HPDE6-E6E7 (cell line): ENCODE measurements at regions not wholly inside any gene's neighbourhood (a gene's known extent, or its start where the extent isn't known, plus 50 kb on each side); places are given as distances from the start of the nearest gene placed in this dataset.

Experiments used
- DNase-seq: peaks from one replicate; pipeline ENCODE4 v3.0.0; 2011; ENCODE audit warnings: missing footprints; ENCODE audit errors: extremely low spot score

DNA sequence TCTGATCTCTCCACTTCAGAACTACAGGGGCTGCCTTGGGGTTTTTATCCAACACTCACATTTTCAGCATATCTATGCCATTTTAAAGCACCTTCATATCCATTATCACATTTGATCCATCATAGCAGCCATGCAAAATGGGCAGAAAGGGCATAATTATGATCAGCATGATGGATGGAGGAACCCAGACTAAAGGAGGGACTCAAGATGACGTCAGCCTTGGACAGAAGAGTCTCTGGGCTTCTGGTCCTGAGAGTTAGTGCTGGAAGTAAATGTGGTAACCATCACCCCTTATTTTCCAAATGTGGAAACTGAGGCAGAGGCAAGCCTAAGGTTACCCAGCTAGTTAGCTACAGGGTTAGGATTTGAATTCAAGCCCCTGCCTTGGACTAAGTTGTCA is 273.1 kb downstream of the DRD1 start:
- no peak for DNase-seq

- no peak for DNase-seq
Observed at GRCh38 chr5:175168882-175169507, 275.0 kb downstream of the DRD1 start.

- DNase-seq: no peak
Observed at GRCh38 chr5:175166026-175166425, 278.0 kb downstream of the DRD1 start.

DNA sequence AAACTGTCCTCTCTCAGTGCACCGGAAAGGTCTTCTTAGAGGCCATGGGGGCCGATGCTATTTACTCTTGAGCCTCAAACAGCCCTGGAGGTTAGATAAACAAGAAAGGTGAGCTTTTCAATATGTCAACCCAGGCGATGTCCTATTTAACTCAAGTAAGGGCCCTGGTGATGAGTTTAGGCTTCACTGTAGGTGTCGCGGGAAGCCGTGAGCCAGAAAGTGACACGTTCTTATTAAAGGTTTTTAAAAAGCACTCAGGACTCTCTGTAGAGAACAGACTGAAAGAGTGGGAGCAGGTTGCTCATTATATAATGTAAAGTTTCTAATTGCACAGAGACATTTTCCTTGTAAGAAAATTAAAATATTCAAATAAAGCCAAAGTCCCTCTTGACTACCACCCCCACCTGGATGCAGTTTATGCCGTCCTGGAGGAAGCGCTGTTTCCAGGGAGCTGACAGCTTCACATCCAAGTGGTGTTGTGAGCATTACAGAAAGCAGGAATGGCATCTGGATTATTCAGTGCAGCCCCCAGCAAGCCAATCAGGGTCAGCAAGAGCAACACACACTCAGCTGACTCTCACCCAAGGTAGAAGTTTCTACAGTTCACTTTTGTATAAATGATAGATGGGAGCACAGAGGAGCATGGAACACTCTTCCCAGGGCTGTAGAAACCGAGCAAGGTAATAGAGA is 280.3 kb downstream of the DRD1 start:
- DNase-seq: no peak

DNA sequence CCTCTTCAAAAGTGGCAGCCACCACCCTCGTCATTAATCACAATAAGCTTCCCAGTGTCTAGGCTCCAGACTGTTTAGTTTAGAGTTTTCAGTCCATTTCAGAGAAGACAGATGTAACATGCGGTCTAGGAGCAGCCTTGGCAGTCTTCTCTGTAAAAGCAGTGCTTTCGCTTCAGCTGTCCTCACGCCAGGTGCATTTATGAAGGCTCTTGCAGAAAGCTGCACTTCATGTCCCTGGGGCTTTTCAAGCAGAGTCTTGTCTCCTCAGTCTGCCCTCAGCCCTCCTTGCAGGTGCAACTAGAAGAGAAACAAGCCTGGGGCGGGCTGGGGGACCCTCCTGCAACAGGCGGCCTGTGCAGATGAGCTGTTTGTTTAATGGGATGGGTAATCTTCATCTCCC is 281.9 kb downstream of the DRD1 start:
- DNase-seq: no peak

DNA sequence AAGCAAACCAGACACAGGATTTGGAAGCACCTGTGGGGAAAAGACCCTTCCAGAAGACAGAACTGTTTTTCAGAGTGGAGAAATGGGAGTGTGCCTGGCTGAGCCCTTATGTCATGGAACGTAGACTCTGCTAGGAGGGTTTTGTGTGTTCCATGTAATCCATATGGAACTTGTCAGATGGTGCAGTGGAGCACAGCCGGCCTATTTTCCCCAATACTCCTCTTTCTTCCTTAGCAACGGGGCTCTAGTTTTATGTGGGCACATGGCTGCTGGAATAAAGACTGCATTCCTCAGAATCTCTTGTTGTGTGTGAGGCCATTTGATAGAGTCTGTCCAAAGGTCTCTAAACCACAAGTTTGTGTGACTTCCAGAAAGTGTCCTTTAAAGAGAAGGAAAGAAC is 284.0 kb downstream of the DRD1 start:
- no peak for DNase-seq

- DNase-seq: no peak
Observed at GRCh38 chr5:175148636-175149172, 295.3 kb downstream of the DRD1 start.

DNA sequence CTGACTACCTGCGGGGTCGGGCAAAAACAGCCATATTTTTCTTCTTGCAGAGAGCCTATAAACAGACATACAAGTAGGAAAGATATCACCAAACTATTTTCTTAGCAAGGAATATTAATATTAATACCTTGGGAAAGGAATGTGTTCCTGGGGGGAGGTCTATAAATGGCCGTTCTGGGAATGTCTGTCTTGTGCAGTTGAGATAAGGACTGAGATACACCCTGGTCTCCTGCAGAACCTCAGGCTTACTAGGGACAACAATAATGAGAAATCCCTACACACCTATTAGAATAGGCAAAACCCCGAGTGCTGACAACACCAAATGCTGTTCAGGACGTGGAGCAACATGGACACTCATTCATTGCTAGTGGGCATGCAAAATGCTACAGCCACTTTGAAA is 297.2 kb downstream of the DRD1 start:
- DNase-seq: no peak

GRCh38 chr5:175141421-175141820 is 302.6 kb downstream of the DRD1 start:
- DNase-seq: no peak

DNA sequence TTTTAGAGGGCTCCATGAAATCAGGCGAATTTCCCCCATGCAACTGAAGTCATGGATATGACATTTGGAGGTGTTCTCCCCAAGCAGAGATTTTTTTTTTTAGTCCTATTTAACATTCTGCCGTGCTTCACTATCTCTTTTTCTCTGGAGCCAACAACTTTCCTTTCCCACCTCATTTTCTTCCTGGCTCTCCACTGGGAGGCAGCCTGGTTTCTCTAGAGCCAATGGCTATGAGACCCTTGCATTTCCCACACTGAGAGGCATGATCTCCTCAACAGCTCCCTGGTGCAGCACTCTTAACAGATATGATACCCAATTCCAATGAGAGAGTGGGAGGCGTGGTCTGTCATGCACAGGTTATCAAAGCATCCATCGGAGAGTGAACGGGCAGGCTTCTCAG is 310.8 kb downstream of the DRD1 start:
- no peak for DNase-seq

GRCh38 chr5:175131432-175131831 is 312.6 kb downstream of the DRD1 start:
- no peak for DNase-seq

GRCh38 chr5:175129619-175130018 is 314.4 kb downstream of the DRD1 start:
- no peak for DNase-seq

GRCh38 chr5:175129121-175129520 is 314.9 kb downstream of the DRD1 start:
- DNase-seq: no peak

DNA sequence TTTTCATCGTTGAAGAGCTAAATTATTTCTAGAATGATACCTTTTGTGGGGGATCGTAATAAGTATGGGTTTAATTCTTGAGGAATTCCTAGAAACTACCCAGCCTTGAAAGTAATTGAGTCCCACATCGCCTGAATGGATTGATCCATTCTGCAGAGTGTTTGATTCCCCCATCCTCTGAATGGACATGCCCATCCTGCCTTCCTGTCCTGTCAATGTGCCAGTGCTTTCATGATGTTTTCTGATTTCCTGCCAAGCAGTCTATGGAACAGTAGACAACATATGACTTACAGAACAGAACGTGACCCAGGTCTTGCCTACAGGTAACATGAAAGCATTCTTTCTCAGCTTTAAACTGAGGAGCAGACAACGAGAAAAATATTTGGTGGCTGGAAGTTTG is 319.2 kb downstream of the DRD1 start:
- DNase-seq: no peak

- DNase-seq: no peak
Observed at GRCh38 chr5:175124251-175124813, 319.6 kb downstream of the DRD1 start.

GRCh38 chr5:175123542-175123941 is 320.4 kb downstream of the DRD1 start:
- no peak for DNase-seq

DNA sequence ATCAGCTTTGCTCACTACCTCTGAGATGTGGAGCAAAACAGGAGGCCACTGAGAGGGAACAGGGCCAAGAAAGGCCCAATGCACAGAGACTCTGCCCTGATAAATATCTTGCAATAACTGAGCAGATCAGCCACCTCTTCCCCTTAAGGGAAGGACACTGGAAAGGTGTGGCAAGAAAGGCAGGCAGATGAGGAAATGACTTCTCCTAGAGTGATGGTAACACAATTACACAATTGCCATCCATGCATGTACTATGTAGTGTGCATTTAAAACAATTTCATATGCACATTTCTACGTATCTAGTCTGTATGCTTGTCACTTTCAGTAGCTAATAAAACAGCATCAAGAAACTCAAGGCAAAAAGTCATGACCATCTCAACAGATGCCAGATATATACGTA is 322.5 kb downstream of the DRD1 start:
- DNase-seq: no peak

DNA sequence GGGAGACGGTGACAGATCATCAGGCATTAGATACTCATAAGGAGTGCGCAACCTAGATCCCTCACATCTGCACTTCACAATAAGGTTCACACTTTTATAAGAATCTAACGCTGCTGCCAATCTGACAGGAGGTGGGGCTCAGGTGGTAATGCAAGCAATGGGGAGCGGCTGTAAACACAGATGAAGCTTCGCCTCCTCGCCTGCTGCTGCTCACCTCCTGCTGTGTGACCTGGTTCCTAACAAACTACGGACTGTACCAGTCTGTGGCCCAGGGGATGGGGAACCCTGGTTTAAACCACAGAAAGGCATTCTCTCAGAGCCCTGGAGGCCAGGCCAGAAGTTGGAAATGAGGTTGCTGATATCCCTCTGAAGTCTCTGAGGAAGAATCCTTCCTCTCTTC is 323.6 kb downstream of the DRD1 start:
- no peak for DNase-seq

DNA sequence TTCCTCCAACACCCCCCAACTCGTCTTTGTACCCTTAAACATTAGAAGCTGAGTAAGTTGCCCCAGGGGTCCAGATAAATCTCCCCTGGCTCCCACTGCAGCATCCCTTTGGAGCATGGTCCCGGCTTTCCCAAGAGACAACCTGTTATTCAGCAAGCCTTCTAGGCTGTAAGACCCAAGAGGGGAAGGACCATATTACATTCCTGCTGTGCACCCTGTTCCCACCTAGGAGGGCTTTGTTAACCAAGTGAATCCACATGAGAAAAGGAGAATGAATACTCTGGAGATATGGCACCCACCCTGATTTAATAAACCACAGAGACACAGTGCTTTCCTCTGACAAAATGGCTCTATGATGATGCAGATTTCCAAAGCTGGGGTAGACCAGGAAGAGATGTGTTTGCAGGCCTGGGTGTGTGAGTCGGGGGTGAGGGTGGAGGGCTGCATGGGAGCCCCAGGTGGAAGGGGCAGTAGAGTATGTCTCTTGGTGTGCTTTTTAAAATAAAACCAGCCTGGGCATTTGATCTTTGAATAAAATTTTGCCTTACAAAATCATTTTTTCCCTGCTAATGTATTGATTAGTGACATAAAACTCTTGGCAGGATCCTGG is 325.2 kb downstream of the DRD1 start:
- no peak for DNase-seq

- no peak for DNase-seq
Observed at GRCh38 chr5:175116466-175117048, 327.4 kb downstream of the DRD1 start.

DNA sequence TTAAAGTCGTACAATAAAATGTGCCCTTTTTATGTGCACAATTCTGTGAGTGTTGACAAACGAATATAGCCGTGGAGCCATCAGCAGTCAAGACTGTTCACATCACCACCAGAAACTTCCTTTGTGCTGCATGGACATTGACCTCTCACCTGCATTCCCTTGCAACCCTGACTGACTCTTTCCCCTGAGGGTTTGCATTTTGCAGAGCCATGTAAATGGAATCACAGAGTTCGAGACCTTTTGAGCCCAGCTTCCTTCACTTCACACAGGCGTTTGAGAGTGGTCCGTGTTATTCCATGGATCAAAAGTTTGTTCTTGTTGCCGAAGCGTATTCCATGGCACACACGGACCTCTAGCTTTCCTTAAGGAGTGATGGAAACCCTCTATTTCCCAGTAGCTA is 328.2 kb downstream of the DRD1 start:
- DNase-seq: no peak

DNA sequence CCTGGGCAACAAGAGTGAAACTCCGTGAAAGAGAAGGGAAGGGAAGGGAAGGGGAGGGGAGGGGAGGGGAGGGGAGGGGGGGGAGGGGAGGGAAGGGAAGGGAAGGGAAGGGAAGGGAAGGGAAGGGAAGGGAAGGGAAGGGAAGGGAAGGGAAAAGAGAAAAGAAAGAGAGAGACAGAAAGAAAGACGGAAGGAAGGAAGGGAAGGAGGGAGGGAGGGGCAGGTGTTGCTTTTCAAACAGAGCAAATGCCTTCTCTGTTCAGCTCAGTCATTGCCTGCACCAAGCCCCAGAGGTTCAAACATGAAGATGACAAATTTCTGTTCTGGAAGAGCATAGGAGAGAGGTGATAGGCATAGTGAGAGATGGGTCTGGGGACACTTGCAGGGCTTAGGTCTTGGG is 330.0 kb downstream of the DRD1 start:
- no peak for DNase-seq
